Nephron (organoid): ENCODE measurements at regions not wholly inside any gene's neighbourhood (a gene's known extent, or its start where the extent isn't known, plus 50 kb on each side); places are given as distances from the start of the nearest gene placed in this dataset.

Experiments
- H3K27ac Mint-ChIP-seq, 3 experiments: 2 replicates each; pipeline ENCODE4 v1.8.0; 2020; ENCODE audit warnings: mixed read lengths in 3 of 3, mild to moderate bottlenecking in 2 of 3, moderate library complexity in 1 of 3
- H3K27me3 Mint-ChIP-seq: 2 replicates; pipeline ENCODE4 v1.8.0; 2021; ENCODE audit warnings: low read depth, mild to moderate bottlenecking, moderate library complexity, mixed read lengths
- H3K36me3 Mint-ChIP-seq: 2 replicates; pipeline ENCODE4 v1.8.0; 2020; ENCODE audit warnings: low read depth, mixed read lengths
- H3K4me1 Mint-ChIP-seq: 2 replicates; pipeline ENCODE4 v1.8.0; 2020; ENCODE audit warnings: mixed read lengths
- H3K4me3 Mint-ChIP-seq, 3 experiments: 2 replicates each; pipeline ENCODE4 v1.8.0; 2020; ENCODE audit warnings: mild to moderate bottlenecking in 3 of 3, mixed read lengths in 3 of 3, moderate library complexity in 2 of 3
- H3K9me3 Mint-ChIP-seq: 2 replicates; pipeline ENCODE4 v1.8.0; 2020; ENCODE audit warnings: mixed read lengths
- CTCF ChIP-seq, 3 experiments: fragments of 200-600 bp; sonication (generic); IDR thresholded peaks; one replicate each; pipeline ENCODE4 v1.5.0; 2021; ENCODE audit warnings: antibody characterized with exemption in 3 of 3; ENCODE audit not compliant: unreplicated experiment in 3 of 3

- no peaks in the 10 kb centered on the region for H3K4me1 Mint-ChIP-seq
- no peak overlapping the region for H3K4me3 Mint-ChIP-seq
- H3K9me3 Mint-ChIP-seq: no peaks in the 10 kb centered on the region
- TF ChIP-seq CTCF (IDR thresholded peaks at IDR 0.05; ENCODE audit: unreplicated experiment in 3 of 3): no peak
- H3K27me3 Mint-ChIP-seq: no peaks in the 10 kb centered on the region
- H3K36me3 Mint-ChIP-seq: no peaks in the 10 kb centered on the region
- no peak overlapping the region for H3K27ac Mint-ChIP-seq
Measured at GRCh38 chr7:50838675-50839377, 56.1 kb upstream of the GRB10 start.

DNA sequence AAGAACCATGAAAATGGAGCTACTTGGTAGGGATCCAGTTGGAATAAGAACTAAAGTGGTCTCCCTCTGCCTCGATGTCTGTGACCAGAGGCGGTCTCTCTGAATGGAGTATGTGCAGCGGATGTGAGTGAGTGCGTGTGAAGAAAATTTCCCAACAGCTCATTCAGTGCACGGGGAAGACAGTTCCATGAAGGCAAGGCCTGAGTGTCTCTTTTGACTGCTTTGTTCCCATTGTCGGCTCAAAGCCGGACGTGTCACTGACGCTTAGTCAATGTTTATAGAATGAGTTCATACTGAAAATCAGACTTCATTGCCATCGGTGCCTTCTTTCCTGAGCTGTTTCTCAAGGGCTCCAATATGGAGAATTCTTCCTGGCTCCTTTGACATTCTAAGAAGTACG is 55.3 kb upstream of the GRB10 start:
- no peak for TF ChIP-seq CTCF (IDR thresholded peaks at IDR 0.05; ENCODE audit: unreplicated experiment in 3 of 3)
- H3K27me3 Mint-ChIP-seq: no peaks in the 10 kb centered on the region
- no peaks in the 10 kb centered on the region for H3K9me3 Mint-ChIP-seq
- no peak overlapping the region for H3K4me3 Mint-ChIP-seq
- no peak overlapping the region for H3K27ac Mint-ChIP-seq
- H3K36me3 Mint-ChIP-seq: no peaks in the 10 kb centered on the region
- H3K4me1 Mint-ChIP-seq: no peaks in the 10 kb centered on the region

DNA sequence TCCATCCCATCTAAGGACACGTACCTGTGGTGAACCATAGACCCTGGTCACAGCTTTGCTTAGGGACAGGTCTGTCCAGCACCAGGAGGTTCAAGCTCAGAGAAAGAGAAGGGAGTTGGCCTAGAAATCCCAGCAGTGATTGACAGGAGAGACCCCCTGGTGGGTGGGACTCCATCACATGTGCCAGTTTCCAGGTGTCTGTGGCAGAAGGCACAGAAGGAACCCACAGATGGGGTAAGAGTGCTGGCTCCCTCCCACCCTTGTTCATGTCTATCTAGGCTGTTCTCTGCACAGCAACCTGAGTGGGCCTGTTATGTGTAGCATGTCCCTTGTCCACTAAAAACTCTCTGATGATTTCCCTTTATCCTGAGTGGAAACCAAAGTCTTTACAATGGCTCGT is 54.0 kb upstream of the GRB10 start:
- Mint-ChIP-seq H3K36me3 (no peaks in the 10 kb centered on the region), H3K9me3 (no peaks in the 10 kb centered on the region), H3K4me1 (no peaks in the 10 kb centered on the region), H3K4me3 (no peak overlapping the region), H3K27ac (no peak overlapping the region), H3K27me3 (no peaks in the 10 kb centered on the region)
- no peak for TF ChIP-seq CTCF (IDR thresholded peaks at IDR 0.05; ENCODE audit: unreplicated experiment in 3 of 3)

GRCh38 chr7:50835156-50835555 is 52.5 kb upstream of the GRB10 start:
- H3K36me3 Mint-ChIP-seq: no peaks in the 10 kb centered on the region
- H3K4me1 Mint-ChIP-seq: no peaks in the 10 kb centered on the region
- H3K9me3 Mint-ChIP-seq: no peaks in the 10 kb centered on the region
- no peak for TF ChIP-seq CTCF (IDR thresholded peaks at IDR 0.05; ENCODE audit: unreplicated experiment in 3 of 3)
- H3K4me3 Mint-ChIP-seq: no peak overlapping the region
- H3K27ac Mint-ChIP-seq: no peak overlapping the region
- H3K27me3 Mint-ChIP-seq: no peaks in the 10 kb centered on the region

DNA sequence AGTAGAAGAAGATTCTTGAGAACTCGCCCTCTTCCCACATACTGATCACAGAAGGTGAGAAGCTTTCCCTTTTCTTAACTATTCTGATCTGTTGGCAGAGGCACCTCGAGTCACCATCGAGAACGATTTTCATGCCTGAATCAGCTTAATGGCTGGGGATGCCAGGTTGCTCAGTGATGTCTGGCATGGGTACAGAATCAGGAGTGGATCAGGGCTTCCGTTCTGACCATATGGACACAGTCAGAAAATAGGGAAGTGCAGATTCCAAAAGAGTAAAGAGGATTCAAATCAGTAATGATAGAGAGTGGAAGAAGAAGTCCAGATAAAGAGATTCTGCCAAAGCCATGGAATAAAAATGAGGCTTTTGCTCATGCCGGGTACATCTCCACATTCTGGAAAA is 52.0 kb upstream of the GRB10 start:
- no peak overlapping the region for H3K27ac Mint-ChIP-seq
- no peak for TF ChIP-seq CTCF (IDR thresholded peaks at IDR 0.05; ENCODE audit: unreplicated experiment in 3 of 3)
- no peaks in the 10 kb centered on the region for H3K4me1 Mint-ChIP-seq
- no peaks in the 10 kb centered on the region for H3K27me3 Mint-ChIP-seq
- H3K4me3 Mint-ChIP-seq: no peak overlapping the region
- H3K36me3 Mint-ChIP-seq: no peaks in the 10 kb centered on the region
- H3K9me3 Mint-ChIP-seq: no peaks in the 10 kb centered on the region

DNA sequence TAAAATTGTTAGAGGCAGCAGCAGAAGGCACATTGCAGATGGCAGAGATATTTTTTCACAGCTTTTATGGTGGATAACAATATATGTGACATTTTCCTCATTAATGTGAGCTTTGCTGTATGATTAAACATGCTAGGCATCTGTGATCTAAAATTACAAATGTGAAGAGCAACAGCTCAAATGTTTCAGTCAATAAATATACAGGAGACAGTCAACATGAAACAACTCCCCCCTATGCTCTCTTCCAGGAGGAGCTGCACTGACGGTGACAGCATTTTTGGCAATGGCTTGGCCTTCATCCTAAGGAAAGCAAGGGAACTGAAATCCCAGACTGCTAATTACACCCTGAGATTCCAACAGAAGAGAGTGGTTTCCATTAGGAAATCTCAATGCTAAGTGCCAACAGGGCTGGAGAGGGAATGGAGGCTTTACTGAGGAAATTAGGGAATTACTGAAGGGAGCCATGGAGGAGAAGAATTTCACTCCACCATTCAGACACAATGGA is 51.4 kb upstream of the GRB10 start:
- Mint-ChIP-seq H3K9me3 (no peaks in the 10 kb centered on the region), H3K4me1 (no peaks in the 10 kb centered on the region), H3K36me3 (no peaks in the 10 kb centered on the region), H3K27ac (no peak overlapping the region), H3K27me3 (no peaks in the 10 kb centered on the region), H3K4me3 (no peak overlapping the region)
- no peak for TF ChIP-seq CTCF (IDR thresholded peaks at IDR 0.05; ENCODE audit: unreplicated experiment in 3 of 3)
